Stimulated activated CD4-positive, alpha-beta T cell treated with anti-CD3 and anti-CD28 coated beads, Interleukin-4, amount 100 ng/mL, for 4 hours (primary cell): ENCODE measurements at regions not wholly inside any gene's neighbourhood (a gene's known extent, or its start where the extent isn't known, plus 50 kb on each side); places are given as distances from the start of the nearest gene placed in this dataset.
"Not testable (repeated sequence)": the region's sequence is repeated elsewhere in the genome, so short reads cannot be mapped to it uniquely, and the experiment has no call there.

Experiments
- DNase-seq, 2 experiments: peaks; one replicate each; pipeline ENCODE4 v3.0.0-alpha.2; 2020

DNA sequence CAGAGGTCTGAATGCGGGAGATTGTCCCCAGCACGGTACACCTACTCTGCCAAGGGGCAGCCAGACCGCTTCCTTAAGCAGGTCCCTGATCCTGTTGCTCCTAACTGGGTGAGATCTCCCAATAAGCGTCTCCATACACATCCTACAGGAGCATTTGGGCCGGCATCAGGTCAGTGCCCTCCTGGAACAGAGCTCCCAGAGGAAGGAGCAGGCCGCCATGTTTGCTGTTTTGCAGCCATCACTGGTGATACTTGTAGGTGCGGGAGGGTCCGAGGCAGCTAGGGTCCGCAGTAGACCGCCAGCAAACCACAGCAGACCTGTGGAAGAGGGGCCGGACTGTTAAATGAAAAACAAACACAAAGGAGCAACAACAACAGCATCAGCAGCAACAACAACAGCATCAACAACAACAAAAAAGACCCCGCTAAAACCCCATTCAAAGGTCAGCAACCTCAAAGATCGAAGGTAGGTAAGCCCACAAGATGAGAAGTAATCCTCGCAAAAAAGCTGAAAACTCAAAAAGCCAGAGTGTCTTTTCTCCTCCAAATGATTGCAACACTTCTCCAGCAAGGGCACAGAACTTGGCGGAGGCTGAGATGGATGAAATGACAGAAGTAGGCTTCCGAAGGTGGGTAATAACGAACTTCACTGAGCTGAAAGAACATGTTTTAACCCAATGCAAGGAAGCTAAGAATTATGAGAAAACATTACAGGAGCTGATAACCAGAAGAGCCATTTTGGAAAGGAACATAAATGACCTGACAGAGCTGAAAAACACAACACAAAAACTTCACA lies 79.0 kb upstream of the CDH7 start:
- no peak for DNase-seq

DNA sequence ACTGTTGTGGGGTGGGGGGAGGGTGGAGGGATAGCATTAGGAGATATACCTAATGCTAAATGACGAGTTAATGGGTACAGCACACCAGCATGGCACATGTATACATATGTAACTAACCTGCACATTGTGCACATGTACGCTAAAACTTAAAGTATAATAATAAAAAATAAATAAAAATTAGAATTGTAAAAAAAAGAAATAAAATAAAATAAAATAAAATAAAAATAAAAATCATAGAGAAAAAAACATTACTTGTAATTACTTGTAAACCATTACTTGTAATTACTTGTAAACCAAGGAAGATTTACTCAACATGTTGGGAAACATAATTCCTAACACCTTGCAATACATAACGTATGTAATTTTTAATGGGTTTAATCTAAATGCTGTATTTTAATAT lies 80.7 kb upstream of the CDH7 start:
- not testable (repeated sequence) for DNase-seq

DNA sequence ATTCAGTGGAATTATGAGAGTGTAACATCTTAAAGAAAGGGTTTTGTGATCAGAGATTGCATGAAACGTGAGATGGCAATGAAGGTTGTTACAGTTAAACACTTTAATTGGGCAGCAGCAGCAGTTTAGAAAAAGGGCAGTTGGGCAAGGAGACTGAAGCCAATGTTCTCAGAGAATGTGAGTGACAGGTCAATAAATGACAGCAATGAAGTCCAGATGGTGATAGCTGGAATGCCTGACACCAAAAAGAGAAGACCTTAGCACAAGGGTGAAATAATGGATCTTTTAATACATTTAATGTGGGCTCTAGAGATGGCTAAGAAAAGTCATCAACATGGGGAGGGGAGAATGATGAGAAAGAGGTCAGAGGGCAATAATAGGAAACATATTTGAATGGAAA lies 89.4 kb upstream of the CDH7 start:
- no peak for DNase-seq

DNA sequence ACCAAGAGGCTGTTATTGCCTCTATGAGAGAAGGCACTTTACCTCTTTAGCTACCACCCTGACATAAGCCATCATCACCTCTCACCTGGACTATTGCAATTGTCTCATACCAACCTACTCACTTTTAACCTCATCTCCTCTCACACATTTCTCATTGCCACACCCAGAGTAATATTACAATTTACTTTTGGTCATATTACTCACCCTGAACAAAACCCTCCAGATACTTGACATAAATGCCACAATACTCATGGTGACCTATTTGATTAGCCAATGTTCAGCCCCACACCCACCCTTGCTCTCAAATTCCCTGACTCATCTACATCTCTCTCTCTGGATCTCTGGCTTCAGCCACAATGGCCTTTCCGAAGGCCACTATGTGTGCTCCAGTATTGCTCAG lies 90.9 kb upstream of the CDH7 start:
- DNase-seq: no peak

GRCh38 chr18:65659312-65659711 lies 91.5 kb upstream of the CDH7 start:
- no peak for DNase-seq

GRCh38 chr18:65651192-65651591 lies 99.6 kb upstream of the CDH7 start:
- DNase-seq: no peak

- DNase-seq: no peak
Observed at GRCh38 chr18:65632236-65632635, 118.6 kb upstream of the CDH7 start.

DNA sequence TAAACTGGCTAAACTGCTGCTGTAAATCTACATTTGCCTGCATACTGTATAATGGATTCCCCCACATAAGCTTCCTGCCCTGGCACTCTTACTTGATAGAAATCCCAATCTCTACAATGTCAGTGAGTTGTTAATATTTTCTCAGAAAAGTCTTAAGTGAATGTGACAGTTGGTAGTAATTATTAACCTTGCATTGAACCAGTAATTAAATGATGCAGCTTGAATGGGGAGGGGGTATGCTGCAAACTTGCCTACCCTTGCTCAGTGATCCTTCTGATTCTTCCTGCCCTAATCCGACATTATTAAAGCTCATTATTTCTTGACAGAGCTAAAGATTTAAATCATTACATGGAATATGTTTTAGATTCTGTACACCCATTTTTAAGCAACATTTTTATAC lies 119.0 kb upstream of the CDH7 start:
- no peak for DNase-seq

DNA sequence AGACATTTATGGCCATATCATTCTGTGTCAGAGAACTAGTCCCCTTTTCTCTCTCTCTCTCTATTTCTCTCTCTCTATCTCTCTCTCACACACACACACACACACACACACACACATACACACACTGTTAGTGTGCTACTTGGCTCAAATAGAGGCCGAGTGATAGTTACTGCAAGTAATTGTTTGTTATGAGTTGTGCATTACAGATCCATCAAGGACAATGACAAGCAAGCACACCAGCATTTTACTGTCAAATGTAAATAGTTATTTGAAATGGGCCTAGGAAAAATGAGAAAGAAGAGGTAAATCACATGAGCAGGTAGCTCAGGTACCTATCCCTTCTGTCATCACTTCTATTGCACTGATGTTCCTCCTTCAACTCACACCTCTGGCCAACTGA lies 122.4 kb upstream of the CDH7 start:
- DNase-seq: no peak

- DNase-seq: no peak
Observed at GRCh38 chr18:65623676-65624075, 127.1 kb upstream of the CDH7 start.

GRCh38 chr18:65622436-65622835 lies 128.4 kb upstream of the CDH7 start:
- DNase-seq: no peak

DNA sequence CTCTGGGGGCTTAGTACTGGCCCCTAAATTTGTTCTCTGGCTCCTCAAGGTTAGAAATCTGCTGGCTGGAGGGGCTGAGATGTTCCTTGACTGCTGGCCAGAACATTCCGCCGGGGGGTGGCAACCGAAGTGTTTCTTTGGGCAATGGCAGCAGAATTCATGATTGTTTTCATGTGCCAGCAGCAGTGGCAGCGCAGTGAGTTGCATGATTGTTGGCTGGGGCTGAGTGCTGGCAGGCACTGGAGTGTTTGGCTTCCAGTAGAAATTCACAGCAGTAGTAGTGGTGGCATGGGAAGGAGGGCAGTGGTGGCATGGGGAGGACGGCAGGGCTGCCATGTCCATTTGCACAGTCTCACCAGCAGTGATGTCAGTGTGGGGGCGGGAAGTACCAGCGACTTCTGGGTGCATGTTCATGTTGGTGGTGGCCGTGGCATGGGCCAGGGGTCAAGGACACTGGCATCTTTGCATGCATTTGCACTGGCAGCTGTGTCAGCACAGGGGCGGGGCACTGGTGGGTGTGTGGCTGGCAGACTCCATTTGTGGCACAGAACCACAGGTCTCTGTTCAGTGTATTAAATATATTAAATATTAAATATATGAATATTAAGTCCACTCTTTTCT lies 130.6 kb upstream of the CDH7 start:
- DNase-seq: no peak

GRCh38 chr18:65610939-65611338 lies 139.9 kb upstream of the CDH7 start:
- DNase-seq: no peak

- no peak for DNase-seq
Observed at GRCh38 chr18:65608471-65608870, 142.3 kb upstream of the CDH7 start.

- DNase-seq: no peak
Observed at GRCh38 chr18:65607161-65607560, 143.7 kb upstream of the CDH7 start.

DNA sequence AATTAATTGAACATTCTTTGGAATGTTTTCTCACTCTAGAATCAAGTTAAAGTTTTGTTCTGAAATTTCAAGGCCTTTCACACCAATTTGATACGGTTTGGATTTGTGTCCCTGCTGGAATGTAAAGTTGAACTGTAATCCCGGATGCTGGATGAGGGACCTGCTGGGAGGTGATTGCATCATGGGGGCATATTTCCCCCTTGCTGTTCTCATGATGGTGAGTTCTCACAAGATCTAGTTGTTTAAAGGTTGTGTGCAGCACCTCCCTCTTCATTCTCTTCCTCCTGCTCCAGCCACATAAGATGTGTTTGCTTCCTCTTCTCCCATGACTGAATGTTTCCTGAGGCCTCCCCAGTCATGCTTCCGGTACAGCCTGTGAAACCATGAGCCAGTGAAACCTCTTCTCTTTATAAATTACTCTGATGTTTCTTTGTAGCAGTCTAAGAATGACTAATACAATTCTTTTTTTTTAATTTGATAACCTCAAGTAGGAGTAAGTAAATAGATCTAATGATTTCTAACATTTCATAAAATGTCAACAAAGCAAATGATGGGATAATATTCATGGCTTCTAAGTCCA lies 144.2 kb upstream of the CDH7 start:
- DNase-seq: no peak

- not testable (repeated sequence) for DNase-seq
Observed at GRCh38 chr18:65605352-65605751, 145.5 kb upstream of the CDH7 start.

DNA sequence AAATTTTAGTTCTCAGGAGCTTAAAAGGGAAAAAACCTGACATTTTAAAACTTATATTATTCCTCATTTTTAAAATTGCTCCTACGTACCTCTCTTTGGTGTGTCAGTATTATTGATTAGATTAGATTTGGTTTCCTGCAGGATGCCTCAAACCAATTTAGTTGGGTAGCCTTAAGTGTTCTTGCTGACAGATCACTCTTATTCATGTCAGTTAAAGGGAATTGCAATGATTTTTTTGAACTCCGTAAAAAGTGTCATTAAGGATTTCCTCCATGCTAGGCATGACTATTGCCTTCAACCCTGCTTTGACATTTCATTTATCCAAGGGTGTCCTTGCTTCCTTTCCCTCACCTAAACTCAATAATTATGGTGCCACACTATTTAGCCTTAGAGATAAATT lies 149.0 kb upstream of the CDH7 start:
- no peak for DNase-seq

- DNase-seq: no peak
Observed at GRCh38 chr18:65592435-65592834, 158.4 kb upstream of the CDH7 start.

GRCh38 chr18:65587491-65587890 lies 163.3 kb upstream of the CDH7 start:
- no peak for DNase-seq

DNA sequence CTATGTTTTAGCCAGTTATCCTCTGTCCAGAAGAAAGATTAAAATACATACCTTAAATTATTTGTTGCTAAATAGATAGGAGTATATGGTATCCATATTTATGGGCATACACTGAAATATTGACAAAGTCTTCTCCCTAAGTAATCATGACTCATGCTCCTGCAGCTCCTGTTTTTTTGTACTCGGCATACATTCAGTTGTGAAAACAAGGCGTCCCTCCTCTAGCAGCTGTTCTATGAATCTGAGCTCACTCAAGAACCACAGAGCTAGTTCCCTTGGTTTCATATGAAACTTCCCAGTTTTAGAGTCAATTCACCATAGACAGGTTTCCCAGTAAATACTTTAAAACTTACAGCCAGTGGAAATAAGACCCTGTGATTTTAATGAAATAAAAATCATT lies 168.7 kb upstream of the CDH7 start:
- DNase-seq: not testable (repeated sequence)

- DNase-seq: no peak
Observed at GRCh38 chr18:65568866-65569265, 181.9 kb upstream of the CDH7 start.

GRCh38 chr18:65567372-65567771 lies 183.4 kb upstream of the CDH7 start:
- no peak for DNase-seq

DNA sequence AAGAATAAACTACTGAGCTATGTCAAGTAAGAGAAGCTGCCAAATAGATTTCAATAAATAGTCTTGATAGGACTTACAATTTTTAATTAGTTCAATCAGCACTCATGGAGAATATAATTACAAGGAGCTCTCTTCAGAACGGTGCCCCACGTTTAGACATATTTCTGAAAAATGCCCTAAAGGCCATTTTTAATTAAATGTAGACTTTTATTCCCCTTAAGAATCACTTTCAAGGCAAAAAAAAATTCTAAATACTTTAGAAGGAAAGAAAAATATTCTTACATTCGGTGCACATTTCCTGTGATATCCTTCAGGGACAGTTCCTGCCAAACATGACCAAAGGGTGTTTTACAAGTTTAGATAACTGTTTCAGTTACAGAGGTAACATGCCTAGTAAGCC lies 202.5 kb upstream of the CDH7 start:
- no peak for DNase-seq

- no peak for DNase-seq
Observed at GRCh38 chr18:65547046-65547445, 203.8 kb upstream of the CDH7 start.
